T-helper 1 cell treated with Interleukin-12 subunit alpha and Interleukin-12 subunit beta and Interleukin-4 antibody, amounts not matched to agents 30 μg/mL and 1 μg/mL, for 36 hours (primary cell): ENCODE measurements at regions not wholly inside any gene's neighbourhood (a gene's known extent, or its start where the extent isn't known, plus 50 kb on each side); places are given as distances from the start of the nearest gene placed in this dataset.

Experiments used
- H3K27ac Mint-ChIP-seq: one replicate; pipeline ENCODE4 v1.8.0; 2021; ENCODE audit warnings: mild to moderate bottlenecking, mixed read lengths
- H3K27me3 Mint-ChIP-seq: one replicate; pipeline ENCODE4 v1.8.0; 2021; ENCODE audit warnings: low read depth, mixed read lengths
- H3K36me3 Mint-ChIP-seq: one replicate; pipeline ENCODE4 v1.8.0; 2021; ENCODE audit warnings: low read depth, mixed read lengths
- H3K4me1 Mint-ChIP-seq: one replicate; pipeline ENCODE4 v1.8.0; 2021; ENCODE audit warnings: low read depth, mixed read lengths
- H3K4me3 Mint-ChIP-seq: one replicate; pipeline ENCODE4 v1.8.0; 2021; ENCODE audit warnings: mild to moderate bottlenecking, moderate library complexity, mixed read lengths
- H3K9me3 Mint-ChIP-seq: one replicate; pipeline ENCODE4 v1.8.0; 2021; ENCODE audit warnings: mixed read lengths

DNA sequence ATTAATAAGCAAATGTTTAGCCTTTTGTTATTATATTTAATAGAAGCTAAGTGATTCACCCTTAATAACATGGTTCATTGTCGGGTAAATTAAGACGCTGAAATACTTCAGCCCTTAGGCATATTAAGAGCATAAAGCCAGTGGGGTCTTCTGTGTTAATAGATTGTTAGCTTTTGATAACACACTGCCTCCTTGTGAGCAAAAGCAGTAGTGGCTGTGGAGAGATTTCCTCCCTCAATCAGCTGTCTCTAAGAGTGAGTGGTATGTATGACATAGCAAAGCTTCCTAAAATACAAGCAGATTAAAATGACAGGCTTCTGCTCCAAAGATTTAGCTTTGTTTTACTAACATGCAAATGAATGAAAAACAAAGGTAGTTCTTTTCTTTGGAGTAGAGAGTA lies 143.7 kb upstream of the SYT4 start:
- Mint-ChIP-seq H3K9me3 (no peaks in the 10 kb centered on the region), H3K4me1 (no peaks in the 10 kb centered on the region), H3K4me3 (no peak overlapping the region), H3K27ac (no peak overlapping the region), H3K27me3 (no peaks in the 10 kb centered on the region), H3K36me3 (no peaks in the 10 kb centered on the region)

DNA sequence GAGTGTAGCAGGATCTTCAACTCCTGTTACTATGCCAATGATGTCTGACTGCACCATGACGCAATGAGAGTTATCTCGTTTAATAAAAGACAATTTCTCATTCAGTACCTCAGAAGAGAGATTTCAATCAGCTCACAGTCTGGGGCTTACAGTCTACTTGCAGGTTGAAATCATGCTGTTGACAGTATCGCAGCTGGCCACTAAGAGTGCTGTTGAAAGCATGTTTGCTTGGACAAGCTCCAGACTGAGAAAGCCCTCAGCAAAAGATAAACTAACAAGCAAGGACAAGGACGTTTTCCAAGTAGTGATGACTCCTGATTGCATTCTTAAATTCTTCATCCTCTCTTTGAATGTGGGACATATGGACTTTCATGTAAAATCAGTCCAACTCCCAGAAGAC lies 145.2 kb upstream of the SYT4 start:
- Mint-ChIP-seq H3K4me3 (no peak overlapping the region), H3K27me3 (no peaks in the 10 kb centered on the region)

GRCh38 chr18:43435851-43436250 lies 158.6 kb upstream of the SYT4 start:
- H3K27ac Mint-ChIP-seq, result no peak overlapping the region
- H3K4me1 Mint-ChIP-seq, result no peaks in the 10 kb centered on the region
- no peaks in the 10 kb centered on the region for H3K27me3 Mint-ChIP-seq
- no peaks in the 10 kb centered on the region for H3K36me3 Mint-ChIP-seq
- H3K9me3 Mint-ChIP-seq, result peaks cover 15% of the 10 kb centered on the region
- no peak overlapping the region for H3K4me3 Mint-ChIP-seq

More for the DNA sequence above, 145.2 kb upstream of the SYT4 start:
- Mint-ChIP-seq H3K9me3 (no peaks in the 10 kb centered on the region), H3K27ac (no peak overlapping the region), H3K36me3 (no peaks in the 10 kb centered on the region), H3K4me1 (no peaks in the 10 kb centered on the region)

DNA sequence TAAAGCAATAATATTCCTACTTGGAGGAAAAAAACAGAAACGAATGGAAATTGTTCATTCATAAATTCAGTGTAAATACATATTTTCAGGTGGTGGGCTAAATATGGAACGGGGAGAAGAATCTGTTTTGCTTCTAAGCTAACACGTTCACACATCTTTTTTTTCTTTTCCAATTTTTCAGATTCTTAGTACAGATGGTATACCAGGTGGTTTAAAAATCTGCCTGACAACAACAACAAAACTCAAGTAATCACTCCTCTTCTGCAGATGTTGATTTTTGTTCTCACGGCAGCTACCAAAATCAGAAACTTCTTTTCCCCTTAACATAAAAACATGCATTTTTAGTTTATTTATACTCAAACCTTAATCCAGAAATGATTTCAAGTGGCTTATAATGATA lies 164.8 kb upstream of the SYT4 start:
- Mint-ChIP-seq H3K9me3 (peaks cover 21% of the 10 kb centered on the region), H3K36me3 (no peaks in the 10 kb centered on the region), H3K4me3 (no peak overlapping the region)

DNA sequence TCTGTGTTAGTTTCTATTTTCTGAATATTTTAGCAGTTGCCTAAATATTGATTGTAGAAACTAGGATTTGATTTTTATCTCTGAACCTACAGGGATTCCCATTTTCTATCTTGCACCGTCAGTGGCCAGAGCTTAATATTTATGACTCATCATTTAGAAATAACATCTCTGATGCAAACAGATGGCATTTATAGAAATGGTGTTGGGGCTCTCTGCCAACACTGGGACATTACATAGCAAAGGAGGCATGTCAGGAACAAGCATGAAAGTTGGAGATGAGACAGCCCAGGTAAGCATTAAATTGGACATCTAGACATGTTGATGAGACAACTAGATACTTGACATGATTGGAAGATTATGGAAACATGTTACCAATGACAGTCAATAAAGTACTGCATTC lies 165.3 kb upstream of the SYT4 start:
- H3K36me3 Mint-ChIP-seq, result no peaks in the 10 kb centered on the region
- no peaks in the 10 kb centered on the region for H3K4me1 Mint-ChIP-seq
- H3K9me3 Mint-ChIP-seq, result peaks cover 21% of the 10 kb centered on the region
- H3K27me3 Mint-ChIP-seq, result no peaks in the 10 kb centered on the region
- no peak overlapping the region for H3K27ac Mint-ChIP-seq
- no peak overlapping the region for H3K4me3 Mint-ChIP-seq

More for the DNA sequence above, 164.8 kb upstream of the SYT4 start:
- Mint-ChIP-seq H3K4me1 (no peaks in the 10 kb centered on the region), H3K27ac (no peak overlapping the region), H3K27me3 (no peaks in the 10 kb centered on the region)

DNA sequence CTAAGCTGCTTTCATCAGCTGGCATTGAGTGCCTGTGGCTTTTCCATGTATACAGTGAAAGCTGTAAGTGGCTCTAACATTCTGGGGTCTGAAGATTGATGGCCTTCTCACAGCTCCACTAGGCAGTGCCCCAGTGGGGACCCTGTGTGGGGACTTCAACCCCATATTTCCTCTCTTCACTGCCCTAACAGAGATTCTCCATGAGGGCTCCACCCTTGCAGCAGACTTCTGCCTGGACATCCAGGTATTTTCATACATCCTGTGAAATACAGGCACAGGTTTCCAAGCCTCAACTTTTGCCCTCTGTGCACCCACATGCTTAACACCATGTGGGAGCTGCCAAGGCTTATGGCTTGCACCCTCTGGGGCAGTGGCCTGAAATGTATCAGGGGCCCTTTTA lies 188.2 kb upstream of the SYT4 start:
- Mint-ChIP-seq H3K4me1 (no peaks in the 10 kb centered on the region), H3K27me3 (no peaks in the 10 kb centered on the region), H3K36me3 (no peaks in the 10 kb centered on the region), H3K27ac (no peak overlapping the region), H3K9me3 (peaks cover 36% of the 10 kb centered on the region), H3K4me3 (no peak overlapping the region)

DNA sequence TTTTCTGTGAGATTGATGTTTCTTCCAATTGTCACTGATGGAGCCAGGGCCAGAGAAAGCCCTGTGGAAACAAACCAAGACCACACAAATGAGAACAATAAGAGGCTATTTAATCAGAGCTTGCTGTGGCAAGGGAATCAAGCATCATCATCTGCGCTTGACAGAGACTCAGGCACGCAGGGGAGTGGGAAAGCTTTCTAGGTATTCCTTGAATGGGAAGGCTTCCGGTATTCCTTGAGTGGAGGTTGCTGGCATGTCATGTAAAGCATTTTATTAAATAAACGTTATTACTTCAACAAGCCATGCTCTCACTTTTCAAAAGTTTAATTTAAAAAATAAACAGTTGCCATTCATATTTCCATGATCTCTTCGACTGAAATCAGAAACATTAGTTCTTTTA lies 194.6 kb upstream of the SYT4 start:
- Mint-ChIP-seq H3K27ac (no peak overlapping the region), H3K36me3 (no peaks in the 10 kb centered on the region), H3K4me3 (no peak overlapping the region), H3K9me3 (peaks cover 8% of the 10 kb centered on the region), H3K4me1 (no peaks in the 10 kb centered on the region), H3K27me3 (no peaks in the 10 kb centered on the region)

- Mint-ChIP-seq H3K9me3 (peaks cover 13% of the 10 kb centered on the region), H3K4me3 (no peak overlapping the region), H3K36me3 (no peaks in the 10 kb centered on the region), H3K27ac (no peak overlapping the region), H3K27me3 (no peaks in the 10 kb centered on the region), H3K4me1 (no peaks in the 10 kb centered on the region)
Measured at GRCh38 chr18:43481069-43481468, 203.8 kb upstream of the SYT4 start.

- Mint-ChIP-seq H3K27ac (no peak overlapping the region), H3K9me3 (peaks cover 18% of the 10 kb centered on the region), H3K36me3 (no peaks in the 10 kb centered on the region), H3K27me3 (no peaks in the 10 kb centered on the region), H3K4me3 (no peak overlapping the region), H3K4me1 (no peaks in the 10 kb centered on the region)
Measured at GRCh38 chr18:43482136-43482535, 204.8 kb upstream of the SYT4 start.

GRCh38 chr18:43482600-43482999 lies 205.3 kb upstream of the SYT4 start:
- no peak overlapping the region for H3K27ac Mint-ChIP-seq
- no peaks in the 10 kb centered on the region for H3K36me3 Mint-ChIP-seq
- H3K27me3 Mint-ChIP-seq, result no peaks in the 10 kb centered on the region
- H3K4me1 Mint-ChIP-seq, result no peaks in the 10 kb centered on the region
- H3K9me3 Mint-ChIP-seq, result peaks cover 18% of the 10 kb centered on the region
- H3K4me3 Mint-ChIP-seq, result no peak overlapping the region

DNA sequence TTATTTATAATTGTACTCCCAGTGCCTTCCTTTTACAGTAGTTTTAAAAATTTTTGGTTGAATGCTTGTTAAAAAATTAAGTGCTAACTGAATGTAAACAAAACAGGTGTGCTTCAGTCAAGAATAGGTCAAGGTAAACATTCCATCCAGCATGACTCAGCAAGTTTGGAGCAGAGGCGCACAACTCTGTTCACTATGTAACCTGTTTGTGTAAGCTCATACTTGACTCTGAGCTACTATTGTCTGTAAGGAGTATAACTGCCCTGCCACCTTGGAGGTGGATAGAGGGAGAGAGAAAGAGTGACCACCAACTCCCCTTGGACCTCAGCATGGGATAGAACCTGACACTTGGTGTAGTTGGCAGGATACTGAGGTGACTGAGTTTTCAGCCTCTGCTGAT lies 207.4 kb upstream of the SYT4 start:
- Mint-ChIP-seq H3K9me3 (peaks cover 18% of the 10 kb centered on the region), H3K27me3 (no peaks in the 10 kb centered on the region), H3K4me1 (no peaks in the 10 kb centered on the region), H3K4me3 (no peak overlapping the region), H3K27ac (no peak overlapping the region), H3K36me3 (no peaks in the 10 kb centered on the region)

DNA sequence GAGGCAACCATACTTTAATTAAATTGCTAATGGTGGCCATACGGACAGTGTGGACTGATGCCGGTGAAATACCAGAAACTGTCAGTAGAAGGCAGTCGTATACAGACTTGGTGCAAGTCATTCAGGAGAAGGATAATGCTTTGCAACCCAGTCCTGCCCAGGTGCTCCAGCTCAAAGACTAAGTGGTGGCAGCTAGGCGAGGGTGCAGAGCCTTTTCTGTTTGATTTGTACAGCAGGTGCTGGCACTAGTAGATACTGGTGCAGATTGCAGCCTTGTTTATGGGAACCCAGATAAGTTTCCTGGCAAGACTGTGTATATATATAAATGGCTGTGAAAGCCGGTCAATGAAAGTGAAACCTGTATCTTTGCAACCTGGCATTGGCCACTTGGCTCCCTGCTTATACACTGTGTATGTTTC lies 208.3 kb upstream of the SYT4 start:
- Mint-ChIP-seq H3K4me1 (no peaks in the 10 kb centered on the region), H3K4me3 (no peak overlapping the region), H3K9me3 (peaks cover 18% of the 10 kb centered on the region), H3K27me3 (no peaks in the 10 kb centered on the region), H3K27ac (no peak overlapping the region), H3K36me3 (no peaks in the 10 kb centered on the region)

DNA sequence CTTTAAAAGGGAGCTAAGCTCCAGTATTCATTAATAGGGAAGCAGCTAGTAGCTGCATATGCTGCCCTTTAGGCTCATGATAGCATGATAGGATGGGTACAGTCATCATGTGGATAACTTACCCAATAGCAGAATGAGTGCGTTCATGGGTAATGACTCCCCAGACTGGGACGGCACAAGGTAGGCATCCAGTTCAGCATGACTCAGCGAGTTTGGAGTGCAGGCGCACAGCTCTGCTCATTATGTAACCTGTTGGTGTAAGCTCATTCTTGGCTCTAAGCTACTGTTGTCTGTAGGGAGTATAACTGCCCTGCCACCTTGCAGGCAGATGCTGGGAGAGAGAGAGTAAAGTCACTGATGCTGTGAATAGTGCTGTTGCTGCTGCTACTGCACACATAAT lies 209.2 kb upstream of the SYT4 start:
- H3K36me3 Mint-ChIP-seq, result no peaks in the 10 kb centered on the region
- no peak overlapping the region for H3K4me3 Mint-ChIP-seq
- H3K4me1 Mint-ChIP-seq, result no peaks in the 10 kb centered on the region
- no peaks in the 10 kb centered on the region for H3K27me3 Mint-ChIP-seq
- H3K9me3 Mint-ChIP-seq, result peaks cover 18% of the 10 kb centered on the region
- H3K27ac Mint-ChIP-seq, result no peak overlapping the region

- Mint-ChIP-seq H3K36me3 (no peaks in the 10 kb centered on the region), H3K27me3 (no peaks in the 10 kb centered on the region), H3K4me3 (no peak overlapping the region), H3K27ac (no peak overlapping the region), H3K4me1 (no peaks in the 10 kb centered on the region), H3K9me3 (peaks cover 12% of the 10 kb centered on the region)
Measured at GRCh38 chr18:43501099-43501498, 223.8 kb upstream of the SYT4 start.

DNA sequence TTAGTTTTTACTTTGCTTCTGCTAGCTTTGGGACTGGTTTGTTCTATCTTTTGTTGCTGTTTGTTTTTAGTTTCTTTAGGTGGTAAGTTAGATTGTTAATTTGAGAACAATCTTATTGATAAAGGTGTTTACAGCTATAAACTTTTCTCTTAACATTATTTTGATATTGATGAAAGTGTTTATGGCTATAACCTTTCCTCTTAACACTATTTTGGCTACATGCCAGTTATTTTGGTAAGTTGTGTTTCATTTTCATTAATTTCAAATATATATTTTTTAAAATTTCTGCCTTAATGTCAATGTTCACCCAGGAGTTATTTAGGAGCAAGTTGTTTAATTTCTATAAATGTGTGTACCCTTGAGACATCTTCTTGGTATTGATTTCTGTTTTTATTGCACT lies 229.6 kb upstream of the SYT4 start:
- Mint-ChIP-seq H3K4me1 (no peaks in the 10 kb centered on the region), H3K27ac (no peak overlapping the region), H3K9me3 (peaks cover 34% of the 10 kb centered on the region), H3K27me3 (no peaks in the 10 kb centered on the region), H3K36me3 (no peaks in the 10 kb centered on the region), H3K4me3 (no peak overlapping the region)

DNA sequence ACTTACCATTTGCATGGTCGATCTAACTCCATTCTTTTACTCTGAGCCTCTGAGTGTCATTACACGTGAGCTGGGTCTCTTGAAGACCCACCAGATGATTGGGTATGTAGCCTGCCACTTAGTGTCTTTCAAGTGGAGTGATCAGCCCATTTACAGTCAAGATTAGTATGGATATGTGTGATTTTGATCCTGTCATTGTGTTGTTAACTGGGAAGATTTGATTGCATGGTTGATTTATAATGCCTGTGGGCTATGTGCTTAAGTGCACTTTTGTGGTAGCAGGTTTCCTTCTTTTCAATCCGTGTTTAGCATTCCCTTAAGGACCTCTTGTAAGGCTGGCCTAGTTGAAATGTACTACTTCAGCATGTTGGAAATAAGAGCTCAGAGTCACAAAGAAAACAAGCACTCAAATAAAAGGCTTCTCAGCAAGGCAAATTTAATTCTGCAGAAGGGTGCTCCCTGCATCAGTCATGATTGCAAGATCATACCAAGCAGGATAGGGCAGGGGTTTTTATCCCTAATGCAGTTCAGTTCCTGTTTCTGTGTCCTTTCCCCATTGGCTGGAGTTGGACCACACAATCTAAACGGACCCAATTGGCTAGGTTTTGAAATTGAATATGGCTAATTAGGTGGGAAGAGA lies 230.7 kb upstream of the SYT4 start:
- H3K9me3 Mint-ChIP-seq, result peaks cover 34% of the 10 kb centered on the region
- no peaks in the 10 kb centered on the region for H3K4me1 Mint-ChIP-seq
- H3K27me3 Mint-ChIP-seq, result no peaks in the 10 kb centered on the region
- no peak overlapping the region for H3K27ac Mint-ChIP-seq
- H3K36me3 Mint-ChIP-seq, result no peaks in the 10 kb centered on the region
- H3K4me3 Mint-ChIP-seq, result no peak overlapping the region
